Naive thymus-derived CD8-positive, alpha-beta T cell (primary cell): ENCODE measurements at regions not wholly inside any gene's neighbourhood (a gene's known extent, or its start where the extent isn't known, plus 50 kb on each side); places are given as distances from the start of the nearest gene placed in this dataset.
"Not testable (repeated sequence)": the region's sequence is repeated elsewhere in the genome, so short reads cannot be mapped to it uniquely, and the experiment has no call there.

Experiments
- ATAC-seq, 2 donors: fragments of 150-1000 bp; cut with Tn5 transposase in 1 of 2; sonication (Bioruptor Pico), chemical (Tn5 transposase) in 1 of 2; 1 replicate in 1 of 2; 2 replicates in 1 of 2; pipeline ENCODE4 v1.10.0; 2021; ENCODE audit warnings: mild to moderate bottlenecking in 2 of 2, moderate library complexity in 2 of 2
- POLR2A ChIA-PET: fragments of 350-600 bp; sonication (Branson Sonifier 250); formaldehyde crosslinking; loops from one replicate; lab custom pipeline; 2021; ENCODE audit warnings: antibody characterized with exemption; lab: Charles Lee
- DNase-seq, 10 donors: peaks; one replicate each; pipeline versions ENCODE4 v3.0.0 to v3.0.0-alpha.2; 2020 to 2022
- H3K27ac Mint-ChIP-seq, 10 donors: one replicate each; pipeline ENCODE4 v1.8.0; 2020 to 2022; ENCODE audit warnings: mild to moderate bottlenecking in 10 of 10, mixed read lengths in 10 of 10, moderate library complexity in 4 of 10, inconsistent platforms in 1 of 10
- H3K27me3 Mint-ChIP-seq, 5 donors: one replicate each; pipeline ENCODE4 v1.8.0; 2021 to 2022; ENCODE audit warnings: mixed read lengths in 5 of 5
- H3K36me3 Mint-ChIP-seq, 3 donors: one replicate each; pipeline ENCODE4 v1.8.0; 2020 to 2022; ENCODE audit warnings: mixed read lengths in 3 of 3, mild to moderate bottlenecking in 2 of 3, inconsistent platforms in 1 of 3
- H3K4me1 Mint-ChIP-seq, 4 donors: one replicate each; pipeline ENCODE4 v1.8.0; 2021 to 2022; ENCODE audit warnings: mixed read lengths in 4 of 4
- H3K4me3 Mint-ChIP-seq, 10 donors: one replicate each; pipeline ENCODE4 v1.8.0; 2020 to 2022; ENCODE audit warnings: mild to moderate bottlenecking in 10 of 10, mixed read lengths in 10 of 10, moderate library complexity in 6 of 10, inconsistent platforms in 1 of 10
- H3K9me3 Mint-ChIP-seq, 9 donors: one replicate each; pipeline ENCODE4 v1.8.0; 2020 to 2022; ENCODE audit warnings: mixed read lengths in 9 of 9, mild to moderate bottlenecking in 3 of 9, inconsistent platforms in 1 of 9, moderate library complexity in 1 of 9

DNA sequence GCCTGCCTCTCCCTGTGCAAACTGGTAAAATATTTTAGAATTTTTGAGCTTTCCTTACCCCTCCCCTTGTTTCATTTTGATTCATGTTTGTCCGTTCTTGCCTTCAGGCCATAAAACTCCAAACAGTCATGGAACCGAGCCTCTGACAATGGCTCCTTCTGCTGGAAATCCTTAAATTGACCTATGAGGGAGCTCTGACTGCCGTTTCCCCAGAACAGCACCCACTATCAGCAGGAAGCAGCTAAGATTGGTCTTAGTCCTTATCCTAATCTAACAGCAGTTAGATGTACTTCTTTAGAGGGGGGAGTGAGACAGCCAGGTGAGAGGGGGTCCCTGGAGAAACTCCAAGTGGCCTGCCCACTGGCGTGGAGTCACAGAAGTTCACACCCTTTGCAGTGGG is 106.7 kb downstream of the FAM174A start:
- Mint-ChIP-seq H3K4me1 (no peaks in the 10 kb centered on the region), H3K4me3 (no peak overlapping the region), H3K9me3 (no peaks in the 10 kb centered on the region), H3K27ac (no peak overlapping the region), H3K27me3 (peaks cover 0 to 7% (median 0%) of the 10 kb centered on the region in 5 donors), H3K36me3 (no peaks in the 10 kb centered on the region)
- DNase-seq: no peak
- ATAC-seq: no peak
- POLR2A ChIA-PET: no interaction called here

DNA sequence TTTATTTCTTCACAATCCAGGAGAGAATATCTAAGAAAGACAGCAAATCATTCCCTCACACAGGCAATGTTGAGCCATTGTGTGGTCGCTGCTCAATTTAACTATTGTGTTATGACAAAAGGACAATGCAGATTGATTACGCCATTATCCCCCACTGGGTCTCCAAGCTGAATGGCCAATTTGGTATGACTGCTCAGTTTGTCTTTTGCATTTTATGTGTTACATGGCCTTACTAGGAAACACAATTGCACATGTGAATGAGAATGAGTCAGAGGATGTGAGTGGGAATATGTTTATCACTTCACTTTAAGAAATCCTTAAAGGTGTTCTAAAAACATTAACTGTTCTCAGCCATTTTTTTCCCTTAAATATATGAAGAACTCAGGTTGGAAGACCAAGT is 108.3 kb downstream of the FAM174A start:
- Mint-ChIP-seq H3K36me3 (no peaks in the 10 kb centered on the region), H3K27ac (no peak overlapping the region), H3K4me1 (peaks cover 0 to 7% (median 0%) of the 10 kb centered on the region in 4 donors), H3K9me3 (no peaks in the 10 kb centered on the region), H3K4me3 (no peak overlapping the region), H3K27me3 (peaks cover 0 to 7% (median 0%) of the 10 kb centered on the region in 5 donors)
- ATAC-seq: no peak
- DNase-seq: no peak
- POLR2A ChIA-PET: no interaction called here

DNA sequence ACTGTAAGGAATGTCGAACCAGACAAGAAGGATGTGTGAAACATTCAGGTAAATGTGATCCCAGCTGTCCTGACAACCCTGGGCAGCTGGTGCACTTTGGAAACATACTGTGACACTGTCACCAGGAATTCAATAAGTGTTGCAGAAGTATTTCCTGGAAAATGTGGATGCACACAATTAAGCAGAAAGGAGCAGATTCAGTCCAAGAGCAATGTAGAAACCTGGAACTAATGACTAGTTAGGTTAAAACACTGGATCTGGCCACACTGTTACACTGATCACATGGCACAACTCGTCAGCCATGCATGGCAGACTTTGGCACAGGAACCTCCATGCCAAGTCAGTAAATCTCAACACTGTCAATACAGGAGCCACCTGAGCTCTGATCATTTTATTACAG is 109.0 kb downstream of the FAM174A start:
- H3K4me1 Mint-ChIP-seq: peaks cover 0 to 7% (median 0%) of the 10 kb centered on the region in 4 donors
- no peak overlapping the region for H3K4me3 Mint-ChIP-seq
- POLR2A ChIA-PET: no interaction called here
- H3K36me3 Mint-ChIP-seq: no peaks in the 10 kb centered on the region
- peaks cover 0 to 7% (median 0%) of the 10 kb centered on the region in 5 donors for H3K27me3 Mint-ChIP-seq
- ATAC-seq: no peak
- DNase-seq: no peak
- H3K27ac Mint-ChIP-seq: no peak overlapping the region
- no peaks in the 10 kb centered on the region for H3K9me3 Mint-ChIP-seq

DNA sequence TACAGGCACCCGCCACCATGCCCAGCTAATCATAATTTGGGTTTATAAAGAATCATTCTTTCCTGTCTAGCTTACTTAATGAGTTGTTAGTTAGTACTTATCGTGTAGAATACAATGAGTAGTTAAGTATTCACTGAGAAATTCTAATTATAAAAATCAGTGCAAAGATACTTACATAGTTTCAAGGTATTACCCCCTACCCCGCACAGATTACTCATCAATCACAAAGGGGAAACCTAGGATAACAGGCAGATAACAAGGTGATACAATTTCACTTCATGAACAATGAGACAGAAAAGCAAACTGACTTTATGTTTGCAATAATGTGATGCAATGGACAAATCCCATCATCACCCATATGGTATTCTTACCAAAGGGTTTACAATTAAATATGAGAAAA is 109.6 kb downstream of the FAM174A start:
- DNase-seq: no peak

DNA sequence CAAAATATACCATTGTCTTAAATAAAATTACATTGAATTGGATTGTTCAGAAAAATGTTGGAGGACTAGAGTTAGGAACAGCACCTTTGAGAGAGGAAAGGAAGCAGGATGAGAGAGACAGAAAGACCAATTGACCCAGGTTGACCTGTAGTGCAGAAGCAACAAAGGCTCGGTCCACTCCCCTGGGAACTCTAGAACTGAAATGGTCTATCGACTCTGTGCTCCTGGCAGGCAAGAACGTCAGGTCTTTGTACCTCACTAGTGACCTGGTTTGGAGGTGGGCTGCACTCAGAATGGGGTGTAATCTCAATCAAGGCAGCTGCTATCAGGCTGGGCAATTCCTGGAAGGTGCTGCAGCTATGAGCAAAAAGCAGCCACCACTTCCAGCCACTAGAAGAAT is 110.8 kb downstream of the FAM174A start:
- no peak for ATAC-seq
- POLR2A ChIA-PET: no interaction called here
- H3K4me3 Mint-ChIP-seq: no peak overlapping the region
- DNase-seq: no peak
- H3K9me3 Mint-ChIP-seq: no peaks in the 10 kb centered on the region
- H3K4me1 Mint-ChIP-seq: peaks cover 0 to 7% (median 0%) of the 10 kb centered on the region in 4 donors
- H3K36me3 Mint-ChIP-seq: no peaks in the 10 kb centered on the region
- H3K27ac Mint-ChIP-seq: no peak overlapping the region
- H3K27me3 Mint-ChIP-seq: peaks cover 0 to 7% (median 0%) of the 10 kb centered on the region in 5 donors

More for the DNA sequence above, 109.6 kb downstream of the FAM174A start:
- no peaks in the 10 kb centered on the region for H3K9me3 Mint-ChIP-seq
- peaks cover 0 to 7% (median 0%) of the 10 kb centered on the region in 5 donors for H3K27me3 Mint-ChIP-seq
- H3K36me3 Mint-ChIP-seq: no peaks in the 10 kb centered on the region
- POLR2A ChIA-PET: no interaction called here
- H3K27ac Mint-ChIP-seq: no peak overlapping the region
- H3K4me3 Mint-ChIP-seq: no peak overlapping the region
- H3K4me1 Mint-ChIP-seq: peaks cover 0 to 7% (median 0%) of the 10 kb centered on the region in 4 donors
- ATAC-seq: no peak

DNA sequence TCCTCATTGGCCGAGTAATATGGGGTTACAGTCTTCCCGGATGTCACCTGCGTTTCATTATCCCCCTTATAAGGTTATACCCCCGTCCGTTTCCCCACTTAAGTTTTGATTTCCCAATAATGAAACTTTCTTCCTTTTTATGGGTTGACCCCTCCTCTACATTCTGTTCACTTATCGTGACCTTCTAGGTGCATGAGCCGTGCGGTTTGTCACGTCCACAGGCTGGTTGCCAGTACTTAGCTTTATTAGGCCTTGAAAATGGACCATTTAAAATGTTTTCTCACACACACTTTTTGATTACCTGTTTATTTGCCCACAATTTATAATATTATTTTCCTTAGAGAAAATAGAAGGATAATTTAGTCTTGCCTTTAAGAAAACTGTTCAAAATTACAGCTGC is 111.5 kb downstream of the FAM174A start:
- Mint-ChIP-seq H3K9me3 (no peaks in the 10 kb centered on the region), H3K27me3 (peaks cover 0 to 4% (median 0%) of the 10 kb centered on the region in 5 donors), H3K4me1 (peaks cover 0 to 7% (median 0%) of the 10 kb centered on the region in 4 donors), H3K36me3 (no peaks in the 10 kb centered on the region), H3K4me3 (no peak overlapping the region), H3K27ac (no peak overlapping the region)
- no peak for ATAC-seq
- DNase-seq: no peak
- POLR2A ChIA-PET: no interaction called here

DNA sequence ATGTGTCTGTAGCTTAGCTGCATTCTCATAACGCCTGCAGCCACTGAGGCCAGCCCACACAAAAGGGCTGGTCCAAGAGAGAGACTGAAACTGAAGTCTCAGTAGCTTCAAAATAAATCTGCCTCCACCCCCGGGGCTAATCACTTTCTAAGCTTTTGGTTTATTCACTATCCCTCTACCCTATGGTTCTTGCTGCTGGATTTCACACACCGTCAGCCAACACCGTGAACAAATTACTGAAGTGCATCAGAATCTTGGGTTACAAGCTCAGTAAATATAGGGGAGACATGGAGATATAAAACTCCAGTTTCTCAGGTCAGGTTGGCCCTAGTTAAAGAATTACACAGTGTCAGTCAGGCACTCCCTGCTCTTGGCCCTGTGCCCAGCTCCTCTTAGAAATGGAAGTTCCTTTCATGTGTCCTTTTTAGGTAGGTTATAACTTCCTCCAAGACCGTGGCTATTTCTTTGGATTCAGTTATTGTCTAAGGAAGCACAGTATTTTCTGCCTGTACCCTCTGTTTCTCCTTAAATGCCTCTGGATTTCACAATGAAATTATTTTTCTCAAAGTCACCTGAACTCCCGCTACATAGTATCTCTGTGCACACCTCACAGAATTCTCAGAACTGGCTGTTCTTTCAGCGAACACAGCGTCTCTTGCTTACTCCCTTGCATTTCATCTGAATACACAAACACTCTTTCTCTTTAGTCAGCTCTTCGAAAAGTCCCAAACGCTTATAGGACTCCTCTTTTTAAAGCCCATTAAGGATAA is 112.5 kb downstream of the FAM174A start:
- ATAC-seq (no peak), DNase-seq (no peak)
- POLR2A ChIA-PET: no interaction called here
- peaks cover 0 to 7% (median 0%) of the 10 kb centered on the region in 4 donors for H3K4me1 Mint-ChIP-seq
- H3K27ac Mint-ChIP-seq: peak overlapping the region in 2 of 10 donors; percentile 12 to 20
- no peak overlapping the region for H3K4me3 Mint-ChIP-seq
- no peaks in the 10 kb centered on the region for H3K36me3 Mint-ChIP-seq
- H3K9me3 Mint-ChIP-seq: no peaks in the 10 kb centered on the region
- peaks cover 0 to 2% (median 0%) of the 10 kb centered on the region in 5 donors for H3K27me3 Mint-ChIP-seq

DNA sequence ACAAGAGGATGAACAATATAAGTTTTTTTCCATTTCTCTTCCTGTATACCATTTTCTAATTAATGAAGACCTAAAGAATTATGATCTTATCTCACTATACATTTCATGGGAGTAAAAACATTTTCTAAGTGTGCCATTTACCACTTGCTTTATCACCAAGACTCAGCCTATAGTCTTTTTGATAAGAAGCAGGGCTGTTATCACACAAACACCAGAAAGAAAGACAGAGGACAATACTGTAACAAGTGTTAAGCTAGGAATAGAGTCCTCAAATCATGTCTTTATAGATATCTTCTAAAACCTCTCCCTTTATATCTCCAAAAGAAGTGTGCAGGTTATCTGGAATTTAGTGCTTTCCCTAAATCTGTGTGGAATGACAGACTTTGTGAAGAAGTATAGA is 119.7 kb downstream of the FAM174A start:
- Mint-ChIP-seq H3K4me3 (no peak overlapping the region), H3K9me3 (no peaks in the 10 kb centered on the region), H3K27ac (no peak overlapping the region), H3K4me1 (peaks cover 0 to 3% (median 0%) of the 10 kb centered on the region in 4 donors), H3K27me3 (peaks cover 0 to 2% (median 0%) of the 10 kb centered on the region in 5 donors), H3K36me3 (no peaks in the 10 kb centered on the region)
- ATAC-seq: no peak
- no peak for DNase-seq
- POLR2A ChIA-PET: no interaction called here

DNA sequence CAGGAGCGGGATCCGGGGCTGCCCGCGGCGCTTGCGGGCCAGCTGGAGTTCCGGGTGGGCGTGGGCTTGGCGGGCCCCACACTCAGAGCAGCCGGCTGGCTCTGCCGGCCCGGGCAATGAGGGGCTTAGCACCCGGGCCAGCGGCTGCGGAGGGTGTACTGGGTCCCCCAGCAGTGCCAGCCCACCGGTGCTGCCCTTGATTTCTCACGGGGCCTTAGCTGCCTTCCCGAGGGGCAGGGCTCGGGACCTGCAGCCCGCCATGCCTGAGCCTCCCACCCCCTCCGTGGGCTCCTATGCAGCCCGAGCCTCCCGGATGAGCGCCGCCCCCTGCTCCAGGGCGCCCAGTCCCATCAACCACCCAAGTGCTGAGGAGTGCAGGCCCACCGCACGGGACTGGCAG is 121.6 kb downstream of the FAM174A start:
- H3K36me3 Mint-ChIP-seq, POLR2A ChIA-PET, ATAC-seq, H3K4me3 Mint-ChIP-seq, H3K27ac Mint-ChIP-seq, H3K4me1 Mint-ChIP-seq, H3K27me3 Mint-ChIP-seq, H3K9me3 Mint-ChIP-seq, DNase-seq: not testable (repeated sequence)

DNA sequence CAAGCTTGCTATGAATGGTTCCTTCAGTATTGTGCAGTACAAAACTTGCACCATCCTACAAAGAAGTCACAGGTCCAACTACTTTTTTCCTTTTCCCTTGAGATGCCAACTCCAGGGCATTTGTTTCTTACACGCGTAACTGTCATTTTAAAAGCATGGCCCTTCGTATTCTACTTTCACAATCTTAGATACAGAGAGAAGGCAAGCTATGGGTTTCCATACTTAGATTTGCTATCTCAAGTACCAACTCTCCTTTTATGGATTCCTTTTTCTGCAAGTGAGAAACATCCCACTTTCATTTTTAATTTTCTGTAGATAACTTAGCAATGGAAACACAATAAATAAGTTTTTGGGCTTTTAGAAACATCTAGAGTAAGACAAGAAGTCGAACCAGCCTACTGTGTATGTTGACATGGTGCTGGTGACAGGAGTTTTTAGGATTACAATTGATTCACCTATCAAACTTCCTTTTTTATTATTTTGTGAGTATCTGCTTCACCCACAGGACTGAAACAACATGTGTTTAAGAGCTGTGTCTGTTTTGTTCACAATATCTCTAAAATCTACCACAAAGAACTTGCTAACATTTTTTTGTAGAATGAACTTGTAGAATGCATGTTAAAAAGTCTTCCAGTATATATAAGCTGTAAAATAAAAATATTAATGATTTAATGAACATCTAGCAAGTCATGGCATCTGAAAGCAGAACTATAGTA is 124.1 kb downstream of the FAM174A start:
- Mint-ChIP-seq H3K27ac (no peak overlapping the region), H3K36me3 (no peaks in the 10 kb centered on the region), H3K9me3 (no peaks in the 10 kb centered on the region), H3K4me3 (no peak overlapping the region), H3K27me3 (peaks cover 0 to 2% (median 0%) of the 10 kb centered on the region in 5 donors), H3K4me1 (peaks cover 0 to 4% (median 0%) of the 10 kb centered on the region in 4 donors)
- no peak for ATAC-seq
- no peak for DNase-seq
- POLR2A ChIA-PET: no interaction called here

DNA sequence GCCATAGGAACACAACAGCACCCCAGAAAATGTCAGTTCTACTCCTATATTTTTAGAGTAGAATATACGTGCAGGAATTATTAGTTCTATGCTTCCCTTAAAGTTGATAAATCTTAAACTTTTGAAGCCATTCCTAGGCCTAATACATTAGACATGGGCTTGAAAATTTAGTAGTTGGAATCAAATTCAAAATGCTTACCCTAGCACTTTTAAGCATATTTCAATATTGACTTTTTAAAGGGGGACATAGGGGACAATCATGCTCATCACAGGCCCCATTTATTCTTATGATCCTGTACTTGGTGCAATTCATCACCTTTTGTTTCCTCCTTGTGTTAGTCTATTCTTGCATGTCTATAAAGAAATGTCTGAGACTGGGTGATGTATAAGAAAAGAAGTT is 129.0 kb downstream of the FAM174A start:
- Mint-ChIP-seq H3K27me3 (peaks cover 0 to 2% (median 0%) of the 10 kb centered on the region in 5 donors), H3K36me3 (no peaks in the 10 kb centered on the region), H3K4me3 (no peak overlapping the region), H3K9me3 (no peaks in the 10 kb centered on the region), H3K27ac (no peak overlapping the region), H3K4me1 (peaks cover 0 to 18% (median 6%) of the 10 kb centered on the region in 4 donors)
- POLR2A ChIA-PET: no interaction called here
- DNase-seq (no peak), ATAC-seq (no peak)

DNA sequence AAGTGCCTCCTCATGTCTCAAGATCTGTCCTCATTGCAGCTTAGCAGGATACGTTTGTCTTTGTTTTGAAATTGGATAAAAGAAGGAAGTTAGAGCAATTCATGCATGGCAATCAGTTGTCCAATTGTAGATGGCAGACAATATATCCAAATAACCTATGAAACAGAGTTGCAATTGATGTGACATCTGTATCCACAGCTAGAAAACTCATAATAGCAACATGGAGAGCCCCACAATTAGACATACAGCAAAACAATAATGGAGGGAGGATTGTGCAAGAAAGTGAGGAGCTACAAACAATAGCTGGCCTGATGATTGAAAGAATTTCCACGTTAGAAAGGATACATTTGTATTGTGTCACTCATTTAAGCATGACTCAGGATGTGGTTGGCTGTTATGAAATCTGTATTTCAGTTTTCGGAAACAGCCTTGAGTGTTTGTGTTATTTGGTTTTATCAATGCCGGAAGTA is 132.0 kb downstream of the FAM174A start:
- peak overlapping the region in 1 of 10 donors; percentile 0 for H3K27ac Mint-ChIP-seq
- no peaks in the 10 kb centered on the region for H3K27me3 Mint-ChIP-seq
- H3K4me1 Mint-ChIP-seq: peaks cover 0 to 14% (median 6%) of the 10 kb centered on the region in 4 donors
- DNase-seq: peak in 2 of 10 donors; percentile 13 to 33
- POLR2A ChIA-PET: no interaction called here
- H3K9me3 Mint-ChIP-seq: peaks cover 0 to 5% (median 0%) of the 10 kb centered on the region in 9 donors
- no peaks in the 10 kb centered on the region for H3K36me3 Mint-ChIP-seq
- ATAC-seq: peak in 1 of 2 donors; percentile 63
- H3K4me3 Mint-ChIP-seq: no peak overlapping the region

DNA sequence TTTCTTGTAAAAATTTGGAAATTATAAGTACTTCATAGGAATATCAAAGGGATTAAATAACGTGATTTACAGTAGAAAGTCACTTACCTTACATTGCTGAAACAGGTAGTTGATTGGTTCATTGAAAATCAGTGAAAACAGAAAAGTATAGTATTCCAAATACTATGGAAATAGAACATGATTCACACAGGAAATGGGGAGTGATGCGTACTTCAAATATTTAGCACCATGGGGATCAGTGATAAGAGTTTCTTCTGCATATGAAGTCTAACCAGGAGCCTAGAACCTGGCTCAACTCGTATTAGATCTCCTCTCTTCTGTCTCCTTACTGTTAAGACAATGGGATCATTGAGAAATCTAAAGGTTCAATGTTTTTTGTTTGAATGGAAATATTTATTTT is 133.3 kb downstream of the FAM174A start:
- Mint-ChIP-seq H3K4me3 (no peak overlapping the region), H3K36me3 (no peaks in the 10 kb centered on the region), H3K4me1 (peaks cover 0 to 14% (median 6%) of the 10 kb centered on the region in 4 donors), H3K9me3 (peaks cover 0 to 5% (median 0%) of the 10 kb centered on the region in 9 donors), H3K27ac (no peak overlapping the region), H3K27me3 (no peaks in the 10 kb centered on the region)
- POLR2A ChIA-PET: no interaction called here
- DNase-seq (no peak), ATAC-seq (no peak)
